HuH-7.5 (cell line): ENCODE measurements at regions not wholly inside any gene's neighbourhood (a gene's known extent, or its start where the extent isn't known, plus 50 kb on each side); places are given as distances from the start of the nearest gene placed in this dataset.
"Not testable (repeated sequence)": the region's sequence is repeated elsewhere in the genome, so short reads cannot be mapped to it uniquely, and the experiment has no call there.

ENCODE experiments used
- DNase-seq: peaks from one replicate; pipeline ENCODE4 v3.0.0; 2011; ENCODE audit warnings: low spot score

DNA sequence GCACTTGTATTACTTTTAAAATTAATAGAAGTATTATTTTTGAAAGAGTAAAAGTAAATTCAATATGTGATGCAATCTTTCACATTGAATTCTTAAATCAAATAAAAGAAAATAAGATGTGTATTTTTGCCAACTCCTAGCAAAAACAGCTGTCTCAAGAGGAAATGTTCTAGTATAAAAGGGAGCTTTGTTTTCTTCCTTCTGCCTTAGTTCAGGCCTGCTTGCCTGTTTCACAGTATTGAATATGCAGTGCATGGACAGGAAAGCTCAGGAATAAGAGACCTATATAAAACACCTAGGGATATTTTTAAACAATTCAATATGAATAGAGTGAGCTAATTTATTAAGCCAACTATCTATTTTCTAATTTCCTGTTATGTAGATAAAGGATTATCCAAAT lies 294.8 kb upstream of the G2E3 start:
- DNase-seq = no peak

GRCh38 chr14:30266290-30266689 lies 292.7 kb upstream of the G2E3 start:
- no peak for DNase-seq

- DNase-seq = no peak
Observed at GRCh38 chr14:30267141-30267540, 291.8 kb upstream of the G2E3 start.

GRCh38 chr14:30270200-30271161 lies 288.5 kb upstream of the G2E3 start:
- DNase-seq = peak; percentile 75

DNA sequence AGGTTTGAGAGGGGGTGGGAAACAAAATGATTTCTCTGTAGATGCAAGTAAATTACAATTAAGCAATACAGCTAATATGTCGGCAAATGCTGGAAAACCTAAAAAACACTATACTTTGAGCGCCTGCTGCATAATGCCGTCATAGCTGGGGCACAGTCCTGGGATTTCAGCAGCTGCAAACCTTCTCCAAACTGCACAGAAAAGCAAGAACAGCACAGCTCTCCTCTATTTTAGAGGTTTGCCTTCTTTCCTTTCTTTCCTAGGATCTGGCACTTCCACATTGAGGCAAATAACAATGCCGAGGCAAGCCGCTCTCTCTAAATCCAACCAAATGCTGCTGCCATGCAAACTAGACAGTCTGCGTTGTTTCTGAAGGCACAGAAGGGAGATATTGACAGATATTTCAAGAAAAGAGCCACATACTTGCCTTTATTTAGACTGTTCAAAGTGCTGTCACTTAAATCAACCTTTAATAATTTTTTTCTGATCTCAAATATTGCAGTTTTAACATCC lies 287.1 kb upstream of the G2E3 start:
- DNase-seq = no peak

- no peak for DNase-seq
Observed at GRCh38 chr14:30272848-30273832, 285.8 kb upstream of the G2E3 start.

DNA sequence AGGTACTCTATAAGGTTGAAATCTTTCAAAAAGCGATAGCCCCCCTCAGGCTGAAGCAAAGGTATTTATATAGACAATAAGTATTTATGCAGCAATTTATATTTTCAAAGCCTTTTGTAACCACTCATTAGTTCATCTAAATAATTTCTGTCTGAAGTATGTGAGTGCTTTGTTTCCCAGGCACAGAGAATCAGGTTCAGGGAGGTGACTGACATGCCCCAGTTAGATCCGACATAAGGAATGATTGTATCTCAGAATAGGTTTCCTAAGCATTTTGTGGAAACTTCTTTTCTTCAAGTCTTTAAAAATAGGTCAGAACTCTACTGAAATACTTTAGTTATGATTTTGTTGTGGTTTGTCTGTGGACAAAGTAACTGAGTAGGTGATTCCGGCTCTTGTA lies 283.4 kb upstream of the G2E3 start:
- DNase-seq = no peak

DNA sequence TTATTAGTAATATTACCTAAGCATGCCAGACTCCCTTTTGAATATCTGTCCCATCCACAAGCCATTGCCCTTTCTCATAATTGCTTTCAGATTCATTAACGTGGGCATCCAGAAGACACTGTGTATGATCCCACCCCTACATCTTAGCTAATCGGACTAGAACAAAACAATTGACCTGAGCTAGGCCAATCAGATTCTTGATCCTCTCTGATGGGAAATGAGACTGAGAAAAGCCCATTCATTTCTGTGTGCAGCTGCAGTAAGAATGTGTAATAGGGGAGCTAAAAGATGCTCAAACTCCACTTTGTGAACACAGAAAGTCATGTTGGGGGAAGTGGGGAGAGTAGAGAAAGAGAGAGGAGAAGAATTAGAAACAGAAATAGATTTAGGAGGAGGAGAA lies 281.7 kb upstream of the G2E3 start:
- DNase-seq = no peak

- not testable (repeated sequence) for DNase-seq
Observed at GRCh38 chr14:30278856-30279255, 280.1 kb upstream of the G2E3 start.

DNA sequence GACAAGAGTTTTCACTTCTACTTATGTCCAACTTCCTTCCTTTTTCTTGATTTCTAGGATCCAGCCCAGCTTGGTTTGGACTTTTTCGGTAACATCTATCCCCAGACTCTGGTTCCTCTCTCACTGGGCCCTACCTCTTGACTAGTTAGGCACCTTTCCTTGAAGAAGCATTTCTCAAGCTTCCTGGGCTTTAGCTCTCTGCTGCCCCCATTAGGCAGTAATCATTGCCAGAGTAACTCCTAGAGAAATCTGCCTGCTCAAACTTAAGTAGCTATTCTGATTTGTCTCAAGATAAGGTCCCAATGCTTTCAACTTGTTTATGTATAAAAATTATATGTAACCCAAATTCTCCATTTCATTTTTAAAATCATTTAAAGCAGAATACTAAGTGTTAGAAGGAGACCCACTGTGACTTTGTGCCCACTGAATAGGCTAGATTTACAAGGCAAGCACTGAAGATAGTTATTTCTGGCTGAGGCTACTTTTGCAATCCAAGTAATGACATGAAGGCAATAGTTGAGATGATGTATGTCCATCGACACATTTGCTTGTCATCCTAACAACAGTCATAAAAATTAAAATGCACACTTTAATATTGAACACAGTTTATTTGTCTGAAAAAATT lies 275.0 kb upstream of the G2E3 start:
- DNase-seq = no peak

GRCh38 chr14:30284808-30285207 lies 274.1 kb upstream of the G2E3 start:
- peak; percentile 22 for DNase-seq

- no peak for DNase-seq
Observed at GRCh38 chr14:30287579-30288445, 271.1 kb upstream of the G2E3 start.

GRCh38 chr14:30290001-30290400 lies 269.0 kb upstream of the G2E3 start:
- no peak for DNase-seq

DNA sequence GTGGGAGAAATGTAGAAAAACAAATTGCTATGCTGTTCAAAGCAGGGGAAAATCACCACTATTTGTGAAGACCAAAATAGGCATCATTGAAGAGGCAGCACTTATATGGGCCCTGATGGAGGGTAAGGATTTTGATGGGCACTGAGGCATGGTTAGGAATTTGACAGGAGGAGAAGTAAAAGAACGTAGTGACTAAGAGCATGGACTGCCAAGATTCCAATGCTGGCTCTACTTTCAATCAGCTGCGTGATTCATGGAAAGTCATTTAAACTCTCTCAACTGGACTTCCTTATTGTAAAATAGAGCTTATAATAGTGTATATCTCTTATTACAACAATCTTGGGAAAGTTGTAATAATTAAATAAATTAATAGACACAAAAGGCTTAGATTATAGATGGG lies 267.7 kb upstream of the G2E3 start:
- DNase-seq = no peak

- no peak for DNase-seq
Observed at GRCh38 chr14:30292541-30292940, 266.4 kb upstream of the G2E3 start.

- DNase-seq = no peak
Observed at GRCh38 chr14:30295980-30296379, 263.0 kb upstream of the G2E3 start.

GRCh38 chr14:30296931-30297405 lies 262.0 kb upstream of the G2E3 start:
- no peak for DNase-seq

GRCh38 chr14:30297876-30298795 lies 260.8 kb upstream of the G2E3 start:
- DNase-seq = no peak

DNA sequence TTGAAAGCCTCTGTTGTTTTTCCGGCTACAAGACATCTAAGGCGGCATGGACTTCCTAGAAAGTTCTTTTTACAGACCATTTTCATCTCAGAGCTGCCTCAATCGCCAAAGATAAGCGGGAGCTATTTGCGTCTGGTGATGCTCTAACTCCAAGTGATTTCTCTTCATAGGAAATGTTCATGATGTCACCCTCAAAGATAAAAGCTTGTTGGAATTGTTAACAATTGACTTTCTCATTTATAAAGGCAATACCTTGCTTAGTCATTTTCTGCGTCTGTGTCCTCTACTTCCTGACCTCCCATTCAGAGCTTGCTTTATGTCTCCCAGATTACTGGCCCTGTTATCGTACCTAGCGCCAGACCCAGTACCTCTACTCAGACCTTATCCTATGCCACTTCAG lies 259.0 kb upstream of the G2E3 start:
- DNase-seq = no peak

DNA sequence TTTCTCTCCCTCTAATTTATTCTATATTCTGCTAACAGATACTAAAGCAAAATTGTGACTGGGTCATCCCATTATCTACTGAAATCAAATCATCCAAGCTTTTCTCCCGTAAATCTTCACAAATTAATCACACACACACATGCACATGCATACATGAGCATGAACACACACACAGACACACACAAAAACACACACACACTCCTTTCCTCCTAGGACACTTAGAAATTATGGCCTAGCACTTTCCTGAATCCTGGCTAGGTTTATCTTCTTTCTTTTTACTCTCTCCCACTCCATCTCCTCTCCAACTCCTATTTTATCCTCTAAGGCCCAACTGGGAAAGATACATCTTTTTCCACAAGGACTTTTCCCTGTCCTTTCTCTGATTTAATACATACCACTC lies 255.6 kb upstream of the G2E3 start:
- no peak for DNase-seq
